Skin epidermis (tissue), 12 donors: ENCODE measurements at regions not wholly inside any gene's neighbourhood (a gene's known extent, or its start where the extent isn't known, plus 50 kb on each side); places are given as distances from the start of the nearest gene placed in this dataset.
"Not testable (repeated sequence)": the region's sequence is repeated elsewhere in the genome, so short reads cannot be mapped to it uniquely, and the experiment has no call there.

ENCODE experiments used
- H3K27ac ChIP-seq, 21 experiments: fragments of 200-600 bp; sonication (generic) in 11 of 21; one replicate each; pipeline ENCODE4 v1.5.0; 2020; ENCODE audit warnings: mild to moderate bottlenecking in 3 of 21, inconsistent platforms in 2 of 21, moderate library complexity in 2 of 21
- H3K4me3 ChIP-seq, 7 experiments: fragments of 200-600 bp; sonication (generic) in 2 of 7; one replicate each; pipeline ENCODE4 v1.5.0; 2020; ENCODE audit warnings: inconsistent platforms in 2 of 7, mild to moderate bottlenecking in 2 of 7, moderate library complexity in 1 of 7

DNA sequence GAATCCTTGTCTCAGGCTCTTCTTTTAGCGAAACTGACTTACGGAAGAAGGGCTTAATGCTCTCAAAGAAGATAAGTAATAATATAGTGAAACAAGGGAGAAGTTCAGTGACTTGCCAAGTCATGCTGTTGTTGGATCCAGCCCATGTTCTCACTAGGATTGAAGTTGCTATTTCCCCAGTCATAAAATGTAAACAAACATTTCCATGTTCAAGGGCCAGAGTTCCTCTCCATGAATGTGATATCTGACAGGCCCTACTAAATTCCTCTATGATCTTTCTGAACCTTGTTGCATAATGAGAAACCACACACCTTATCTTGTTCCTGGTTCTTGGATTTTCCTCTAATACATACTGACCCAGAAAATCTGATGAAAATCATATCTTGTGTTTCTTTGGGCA is 876.5 kb upstream of the B3GALT2 start:
- no peak overlapping the region for H3K27ac ChIP-seq
- no peak overlapping the region for H3K4me3 ChIP-seq

DNA sequence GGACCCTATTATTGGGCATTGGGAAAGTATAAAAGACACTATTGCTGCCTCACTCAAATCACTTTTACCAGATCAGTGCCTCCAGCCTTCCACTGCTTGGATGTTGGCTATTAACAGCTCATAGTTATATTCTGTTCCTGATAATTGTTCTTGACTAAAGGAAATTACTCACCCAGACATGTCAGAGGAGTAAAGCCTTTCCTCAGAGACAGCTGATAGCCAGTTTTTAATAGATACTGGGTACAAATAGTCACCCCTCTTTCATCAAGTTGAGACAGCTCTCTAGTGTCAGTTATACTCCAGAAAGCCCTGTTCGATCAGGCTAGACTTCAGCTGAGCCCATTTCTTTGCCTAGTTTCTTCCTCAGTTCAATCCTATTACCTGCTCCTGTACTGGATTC is 876.1 kb upstream of the B3GALT2 start:
- no peak overlapping the region for H3K27ac ChIP-seq
- no peak overlapping the region for H3K4me3 ChIP-seq

DNA sequence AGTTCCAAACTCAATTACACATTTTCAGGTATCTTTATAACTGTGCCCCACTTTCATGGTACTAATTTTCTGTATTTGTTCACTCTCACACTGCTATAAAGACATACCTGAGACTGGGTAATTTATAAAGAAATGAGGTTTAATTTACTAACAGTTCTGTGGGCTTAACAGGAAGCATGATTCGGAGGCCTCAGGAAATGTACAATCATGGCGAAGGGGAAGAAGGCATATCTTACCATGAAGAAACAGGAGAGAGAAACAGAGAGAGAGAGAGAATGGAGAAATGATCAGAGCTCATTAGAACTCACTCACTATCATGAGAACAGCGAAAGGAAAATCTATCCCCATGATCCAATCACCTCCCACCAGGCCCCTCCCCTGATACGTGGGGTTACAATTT is 874.1 kb upstream of the B3GALT2 start:
- H3K4me3 ChIP-seq: no peak overlapping the region
- H3K27ac ChIP-seq: no peak overlapping the region

DNA sequence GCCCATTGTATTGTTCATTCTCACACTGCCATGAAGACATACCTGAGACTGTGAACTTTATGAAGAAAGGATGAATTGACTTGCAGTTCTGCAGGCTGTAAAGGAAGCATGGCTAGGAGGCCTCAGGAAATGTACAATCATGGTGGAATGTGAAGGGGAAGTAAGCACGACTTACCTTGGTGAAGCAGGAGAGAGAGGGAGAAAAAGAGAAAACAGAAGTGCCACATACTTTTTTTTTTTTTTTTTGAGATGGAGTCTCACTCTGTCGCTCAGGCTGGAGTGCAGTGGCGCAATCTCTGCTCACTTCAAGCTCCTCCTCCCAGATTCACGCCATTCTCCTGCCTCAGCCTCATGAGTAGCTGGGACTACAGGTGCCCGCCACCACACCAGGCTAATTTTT is 871.9 kb upstream of the B3GALT2 start:
- not testable (repeated sequence) for H3K27ac ChIP-seq, H3K4me3 ChIP-seq

DNA sequence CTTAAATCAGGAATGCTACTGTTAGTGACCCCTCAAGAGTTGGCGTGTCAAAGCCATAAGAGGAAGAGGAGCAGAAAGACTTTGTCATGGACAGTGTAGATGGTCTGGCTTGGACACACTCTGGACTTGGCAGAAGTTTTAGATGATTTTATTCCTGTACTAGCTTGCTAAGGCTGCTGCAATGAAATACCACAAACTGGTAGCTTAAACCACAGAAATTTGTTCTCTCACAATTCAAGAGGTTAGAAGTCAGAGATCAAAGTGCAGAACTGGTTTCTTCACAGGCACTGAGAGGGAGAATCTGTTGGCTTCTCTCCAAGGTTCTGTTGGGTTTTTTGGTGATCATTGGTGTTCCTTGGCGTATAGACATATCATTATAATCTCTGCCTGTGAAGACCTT is 869.8 kb upstream of the B3GALT2 start:
- no peak overlapping the region for H3K4me3 ChIP-seq
- peak overlapping the region in 1 of 21 experiments; percentile 16 for H3K27ac ChIP-seq

DNA sequence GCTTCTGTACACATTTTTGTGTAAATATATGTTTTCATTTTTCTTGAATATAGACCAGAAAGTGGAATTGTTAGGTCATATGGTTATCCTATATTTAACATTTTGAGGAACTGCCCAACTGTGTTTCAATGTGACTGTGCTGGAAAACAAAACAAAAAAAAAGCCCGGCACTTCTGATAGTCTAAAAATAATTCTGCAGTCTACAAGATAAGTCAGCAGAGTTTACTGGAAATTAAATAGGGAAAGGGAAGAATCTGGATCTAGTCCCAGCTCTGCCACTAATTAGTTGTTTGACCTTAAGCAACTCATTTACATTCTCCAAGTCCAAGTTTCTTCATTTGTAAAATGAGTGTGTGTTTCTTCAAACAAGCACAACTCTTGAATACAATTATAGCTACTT is 869.1 kb upstream of the B3GALT2 start:
- Histone ChIP-seq H3K4me3 (no peak overlapping the region), H3K27ac (peak overlapping the region in 1 of 21 experiments; percentile 16)

DNA sequence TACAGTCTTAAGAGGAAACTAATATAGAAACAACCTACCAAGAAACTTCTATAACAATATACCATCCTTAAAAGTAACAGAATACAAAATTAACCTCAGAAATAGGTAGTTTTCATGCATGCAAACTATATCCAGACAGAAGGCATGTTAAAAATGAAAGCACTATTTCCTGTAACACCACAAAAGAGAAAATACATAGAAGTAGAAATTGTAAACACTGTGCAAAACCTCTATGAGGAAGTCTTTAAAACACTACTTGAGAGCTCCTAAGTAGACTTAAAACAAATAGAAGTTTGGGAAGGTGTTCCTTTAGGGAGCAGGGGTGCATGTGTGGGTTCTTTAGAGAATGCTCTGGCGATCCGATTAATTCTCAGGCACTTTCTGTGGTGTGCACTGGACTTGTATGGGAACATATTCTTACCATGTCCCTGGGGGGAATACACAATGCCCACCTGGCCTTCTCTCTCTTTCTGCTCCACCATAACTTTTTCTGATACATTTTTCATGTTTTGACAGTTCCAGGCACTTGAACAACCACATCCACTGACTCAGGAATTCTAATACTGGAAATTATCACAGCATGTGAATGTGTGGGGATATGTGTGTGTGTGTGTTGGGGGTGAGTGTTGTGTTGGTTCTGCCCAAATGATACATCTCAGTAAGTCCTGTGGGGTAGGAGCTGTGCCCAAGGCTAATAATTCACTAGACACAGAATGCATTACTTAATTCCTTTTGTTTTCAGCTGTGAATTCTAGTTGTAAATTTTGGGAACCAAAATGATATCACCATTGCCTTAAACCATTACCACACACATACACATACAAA is 866.3 kb upstream of the B3GALT2 start:
- H3K27ac ChIP-seq: peak overlapping the region in 4 of 21 experiments; percentile 16 to 70 (median 48)

DNA sequence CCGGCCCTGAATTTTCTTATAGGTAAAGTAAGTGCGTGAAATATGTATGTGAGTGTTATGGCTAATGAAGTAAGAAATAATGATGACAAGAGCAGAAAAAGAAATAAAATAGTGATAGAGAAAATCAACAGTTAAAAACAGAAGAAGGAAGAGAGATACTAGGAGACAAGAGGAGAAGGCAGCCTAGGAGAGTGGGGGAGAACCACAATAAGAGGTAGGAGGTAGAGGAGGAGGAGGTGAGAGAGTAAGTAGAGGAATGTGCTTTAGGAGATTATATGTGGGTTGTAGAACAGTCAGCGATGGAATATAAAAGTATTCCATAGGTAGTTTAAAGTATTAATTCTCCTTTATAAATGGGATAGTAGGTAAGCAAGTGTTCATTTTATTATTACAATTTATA is 861.5 kb upstream of the B3GALT2 start:
- Histone ChIP-seq H3K27ac (no peak overlapping the region), H3K4me3 (no peak overlapping the region)

More for the DNA sequence above, 866.3 kb upstream of the B3GALT2 start:
- H3K4me3 ChIP-seq: no peak overlapping the region

DNA sequence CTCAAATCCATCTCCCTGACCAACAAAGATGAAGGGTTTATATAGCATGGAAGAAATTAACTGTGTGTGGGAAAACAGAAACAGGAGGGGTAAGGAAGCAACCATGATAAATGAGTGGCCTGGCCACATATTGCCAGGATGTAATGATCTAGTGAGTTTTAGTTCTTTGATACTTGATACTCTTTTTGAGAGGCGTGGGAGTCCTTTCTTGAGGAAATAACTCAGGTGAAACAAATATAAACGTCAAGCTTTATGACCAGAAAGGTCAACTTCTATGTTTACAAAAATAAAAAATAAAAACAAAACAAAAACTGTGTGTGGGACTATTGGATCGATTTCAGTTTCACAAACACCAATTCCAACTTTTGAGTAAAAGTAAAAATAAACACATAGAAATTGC is 860.8 kb upstream of the B3GALT2 start:
- Histone ChIP-seq H3K4me3 (no peak overlapping the region), H3K27ac (no peak overlapping the region)

DNA sequence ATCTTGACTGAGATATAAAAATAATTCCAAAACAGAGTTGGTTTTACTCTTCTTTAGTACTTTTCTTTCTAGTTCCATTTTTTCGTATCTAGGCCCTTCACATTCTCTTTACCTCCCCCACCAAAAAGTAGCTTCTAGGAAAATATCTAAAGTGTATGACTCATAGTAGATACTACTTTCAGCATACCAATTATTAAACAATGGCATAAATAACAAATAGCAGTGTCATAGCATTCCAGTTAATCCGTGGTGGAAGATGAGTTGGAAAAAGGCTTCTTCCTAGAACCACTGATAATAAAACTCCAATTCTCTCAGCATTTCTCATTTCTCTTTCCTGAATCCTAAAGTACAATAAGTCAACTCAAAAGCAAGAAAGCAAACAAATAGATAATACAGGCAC is 859.0 kb upstream of the B3GALT2 start:
- H3K27ac ChIP-seq: no peak overlapping the region
- H3K4me3 ChIP-seq: no peak overlapping the region

DNA sequence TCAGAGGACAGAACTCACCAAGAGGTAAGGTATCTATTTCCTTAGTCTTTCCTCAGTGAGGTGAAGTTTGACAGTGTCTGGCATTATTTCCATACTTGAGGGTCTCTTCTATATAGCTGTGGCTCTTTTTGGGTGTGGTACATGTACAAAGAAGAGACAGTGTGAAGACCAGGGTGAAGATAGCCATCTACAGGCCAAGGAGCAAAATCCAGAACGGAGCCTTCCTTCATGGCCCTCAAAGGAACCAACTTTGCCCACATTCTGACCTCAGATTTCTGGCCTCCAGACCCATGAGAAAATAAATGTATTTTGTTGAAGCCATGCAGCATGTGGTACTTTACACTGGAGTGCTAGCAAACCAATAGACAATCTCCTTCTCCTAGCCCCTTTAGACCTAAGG is 858.5 kb upstream of the B3GALT2 start:
- no peak overlapping the region for H3K27ac ChIP-seq
- H3K4me3 ChIP-seq: no peak overlapping the region

DNA sequence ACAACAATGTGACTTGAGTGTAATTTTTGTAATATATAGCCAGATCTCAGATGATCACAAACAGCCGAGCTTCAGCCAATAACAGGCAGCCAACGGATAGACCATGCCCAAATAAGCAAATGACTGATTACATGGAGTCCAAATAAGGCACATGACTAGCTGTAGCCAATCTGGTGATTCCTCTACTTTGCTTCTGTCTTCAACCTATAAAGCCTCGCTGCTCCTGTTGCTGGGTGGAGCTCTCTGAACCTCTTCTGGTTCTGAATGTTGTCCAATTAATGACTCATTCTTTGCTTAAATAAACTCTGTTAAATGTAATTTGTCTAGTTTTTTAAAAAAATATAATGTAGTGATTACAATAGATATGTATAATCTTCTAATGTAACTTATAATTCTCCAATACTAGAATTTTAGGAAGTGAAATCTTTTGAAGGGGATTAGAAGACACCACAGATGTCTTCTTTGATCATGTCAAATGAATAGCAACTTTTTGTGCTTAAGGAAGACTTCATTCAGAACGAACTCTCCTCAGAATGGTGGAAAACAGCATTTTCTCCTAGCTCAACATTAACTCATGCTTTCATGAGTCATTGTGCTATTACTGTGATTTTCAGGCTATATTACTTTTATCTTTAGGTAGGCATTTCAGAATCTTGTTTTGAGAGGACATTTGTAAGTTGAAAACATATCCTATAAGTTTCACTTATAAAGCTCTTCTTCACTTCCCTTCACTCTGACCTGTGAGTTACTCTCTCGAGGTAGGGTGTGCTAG is 857.8 kb upstream of the B3GALT2 start:
- Histone ChIP-seq H3K4me3 (no peak overlapping the region), H3K27ac (no peak overlapping the region)

DNA sequence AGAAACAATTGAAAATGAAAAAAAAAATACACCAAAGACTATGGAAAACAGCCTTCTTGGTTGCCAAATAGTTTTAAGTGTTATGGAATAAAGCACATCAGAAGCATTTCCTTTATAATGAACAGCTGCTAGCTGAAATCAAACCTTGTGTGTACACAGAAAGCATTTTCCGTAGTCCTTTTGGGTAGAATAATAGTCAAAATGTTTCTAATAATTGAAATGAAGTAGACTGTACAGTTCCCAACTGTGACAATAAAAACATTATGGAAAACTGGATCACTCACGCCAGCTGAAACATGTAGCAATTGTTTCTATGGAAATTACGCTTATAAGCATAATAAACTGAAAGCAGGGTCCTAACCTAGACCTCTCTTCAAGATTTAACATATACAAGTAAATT is 856.3 kb upstream of the B3GALT2 start:
- Histone ChIP-seq H3K4me3 (no peak overlapping the region), H3K27ac (no peak overlapping the region)

DNA sequence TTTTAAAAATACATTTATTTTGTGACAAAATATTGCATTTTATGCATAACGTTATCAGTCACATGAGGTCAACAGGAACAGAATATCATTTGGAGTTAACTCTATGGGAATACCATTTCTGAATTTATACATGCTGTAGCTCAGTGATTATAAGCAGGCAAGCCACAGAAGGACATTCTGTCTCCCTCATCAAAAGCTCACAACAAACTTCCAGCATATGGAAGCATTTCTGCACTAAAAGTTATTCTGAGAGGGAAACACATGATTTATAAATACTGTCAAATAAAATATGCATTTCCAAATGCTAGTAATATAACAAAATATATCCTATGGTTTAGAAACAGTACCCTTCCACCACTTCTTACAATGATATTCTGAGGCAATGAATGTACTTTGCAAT is 854.1 kb upstream of the B3GALT2 start:
- H3K4me3 ChIP-seq: no peak overlapping the region
- no peak overlapping the region for H3K27ac ChIP-seq

DNA sequence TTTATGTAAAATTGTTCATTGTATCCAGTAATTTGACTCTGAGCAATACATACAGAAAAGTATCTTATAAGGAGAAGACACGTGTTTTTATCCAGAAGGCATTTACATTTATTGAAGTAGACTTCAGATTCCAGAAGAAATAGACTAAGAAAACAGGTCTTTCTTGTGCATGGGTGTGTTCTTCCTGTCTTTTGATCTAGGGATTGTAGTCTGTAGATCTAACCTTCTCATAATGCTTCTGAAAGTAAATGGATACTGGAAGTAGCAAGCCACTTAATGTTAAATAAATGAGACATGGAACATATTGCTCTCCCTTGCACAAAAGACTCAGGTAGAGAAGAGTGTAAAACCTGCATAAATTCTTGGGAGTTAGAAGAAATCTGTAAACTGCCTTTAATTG is 853.2 kb upstream of the B3GALT2 start:
- H3K4me3 ChIP-seq: no peak overlapping the region
- no peak overlapping the region for H3K27ac ChIP-seq

DNA sequence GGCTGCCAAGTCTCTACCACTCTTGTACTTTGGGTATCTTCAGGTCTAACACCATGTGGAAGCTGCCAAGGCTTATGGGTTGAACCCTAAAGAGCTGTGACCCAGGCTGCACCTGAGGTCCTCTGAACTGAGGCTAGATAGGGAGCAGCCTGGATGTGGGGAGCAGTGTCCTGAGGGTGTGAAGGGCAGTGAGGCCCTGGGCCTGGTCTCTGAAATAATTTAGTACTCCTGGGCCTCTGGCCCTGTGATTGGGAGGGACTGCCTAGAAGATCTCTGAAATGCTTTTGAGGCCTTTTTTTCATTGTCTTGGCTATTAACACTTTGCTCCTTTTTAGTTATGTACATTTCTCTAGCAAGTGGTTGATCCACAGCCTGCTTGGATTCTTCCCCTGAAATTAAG is 847.2 kb upstream of the B3GALT2 start:
- H3K4me3 ChIP-seq: no peak overlapping the region
- no peak overlapping the region for H3K27ac ChIP-seq

DNA sequence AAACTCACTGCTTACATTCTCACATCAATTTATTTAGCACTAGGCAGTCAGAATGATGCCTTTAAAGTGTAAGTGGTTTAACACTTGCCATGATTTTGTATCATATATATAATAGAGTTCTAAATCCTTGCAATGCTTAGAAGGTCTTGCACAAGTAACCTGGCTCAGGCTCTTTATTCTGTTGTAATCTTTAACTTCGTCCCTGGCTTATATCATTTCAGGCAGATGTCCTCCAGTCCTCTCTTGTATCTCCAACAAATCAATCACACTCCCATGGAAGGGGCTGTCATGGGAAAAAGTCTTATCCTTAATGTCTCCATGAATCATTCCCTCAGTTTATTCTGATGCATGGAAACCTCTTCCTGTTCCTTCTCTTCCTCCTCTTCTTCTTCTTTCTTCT is 841.6 kb upstream of the B3GALT2 start:
- no peak overlapping the region for H3K4me3 ChIP-seq
- H3K27ac ChIP-seq: no peak overlapping the region

DNA sequence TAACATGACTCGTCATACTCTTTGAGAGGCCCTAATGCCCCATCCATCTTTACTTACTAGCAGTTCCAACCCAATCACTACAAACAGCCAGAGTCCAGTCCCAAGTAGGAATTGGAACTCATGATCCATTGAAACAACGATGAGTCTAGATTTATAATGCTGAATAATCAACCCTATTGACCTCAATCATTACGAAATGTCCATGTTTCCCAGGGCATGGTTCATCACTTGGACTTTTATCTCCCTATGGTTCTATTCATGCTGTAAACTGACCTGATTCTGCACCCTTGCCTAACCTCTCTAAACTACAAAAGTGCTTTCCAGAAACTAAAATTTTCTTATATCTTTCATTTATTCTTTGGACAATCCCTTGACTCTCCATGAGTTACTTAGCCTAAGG is 840.0 kb upstream of the B3GALT2 start:
- Histone ChIP-seq H3K27ac (no peak overlapping the region), H3K4me3 (no peak overlapping the region)

DNA sequence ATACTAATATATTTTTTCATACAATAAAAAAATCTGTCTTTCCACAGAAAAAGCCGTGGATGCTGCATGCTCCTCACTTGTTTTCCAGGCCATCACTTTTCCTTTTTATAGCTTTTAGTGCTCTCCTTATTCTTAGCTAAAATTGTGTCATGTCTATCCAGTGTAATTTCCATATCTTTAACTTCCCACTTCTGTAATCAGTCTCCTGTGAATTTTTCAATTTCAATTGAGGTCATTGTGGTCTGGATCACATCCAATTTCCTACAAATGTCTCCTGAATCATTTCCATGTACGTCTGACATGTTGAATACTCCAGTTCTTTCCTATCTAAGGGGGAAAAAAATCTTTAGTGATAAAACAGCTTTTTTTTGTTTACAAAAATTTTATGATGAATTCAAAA is 838.2 kb upstream of the B3GALT2 start:
- no peak overlapping the region for H3K27ac ChIP-seq
- no peak overlapping the region for H3K4me3 ChIP-seq

DNA sequence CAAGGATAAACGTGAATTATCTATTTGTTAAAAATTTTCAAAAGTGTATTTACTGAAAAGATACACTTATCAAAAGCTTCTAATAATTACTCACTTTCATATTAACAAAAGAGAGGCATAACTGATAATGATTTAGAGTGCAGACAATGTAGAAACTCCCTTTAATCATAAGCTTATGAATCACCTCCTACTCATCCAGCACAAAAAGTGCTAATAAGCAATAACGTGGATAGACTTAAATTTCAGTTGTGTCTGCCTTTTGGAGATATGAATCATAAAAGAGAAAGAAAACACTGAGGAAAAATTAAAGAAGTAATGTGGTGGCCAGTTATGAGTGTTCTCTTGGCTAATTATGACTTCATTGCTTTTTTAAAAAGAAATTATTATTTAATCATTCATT is 827.6 kb upstream of the B3GALT2 start:
- H3K27ac ChIP-seq: no peak overlapping the region
- no peak overlapping the region for H3K4me3 ChIP-seq

DNA sequence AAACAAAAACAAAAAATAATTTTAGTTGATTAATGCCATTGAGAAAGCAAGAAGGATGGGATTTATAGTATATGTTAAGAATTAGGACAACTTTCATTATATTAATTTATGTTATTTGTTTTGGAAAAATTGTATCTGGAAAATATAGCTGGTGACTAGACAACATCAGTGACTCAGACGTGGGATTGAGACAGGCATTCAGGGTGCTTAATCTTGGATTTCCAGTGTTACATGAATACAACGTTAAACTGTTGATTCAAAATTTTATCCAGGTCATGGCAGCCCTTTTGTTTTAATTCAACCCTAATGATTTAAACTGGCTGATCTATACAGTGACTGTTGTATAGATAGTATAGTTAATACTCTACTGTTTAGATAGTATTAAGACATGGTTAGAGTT is 827.1 kb upstream of the B3GALT2 start:
- Histone ChIP-seq H3K27ac (no peak overlapping the region), H3K4me3 (no peak overlapping the region)
